HG02678 (cell line): ENCODE measurements at regions not wholly inside any gene's neighbourhood (a gene's known extent, or its start where the extent isn't known, plus 50 kb on each side); places are given as distances from the start of the nearest gene placed in this dataset.
"Not testable (repeated sequence)": the region's sequence is repeated elsewhere in the genome, so short reads cannot be mapped to it uniquely, and the experiment has no call there.

Experiments used
- ATAC-seq: cut with Tn5 transposase; IDR thresholded peaks from one replicate; pipeline ENCODE4 v1.9.1; 2021; ENCODE audit warnings: mild to moderate bottlenecking, moderate library complexity; ENCODE audit not compliant: unreplicated experiment

- no peak for ATAC-seq
Observed at GRCh38 chr14:53430870-53431269, 277.7 kb upstream of the DDHD1 start.

DNA sequence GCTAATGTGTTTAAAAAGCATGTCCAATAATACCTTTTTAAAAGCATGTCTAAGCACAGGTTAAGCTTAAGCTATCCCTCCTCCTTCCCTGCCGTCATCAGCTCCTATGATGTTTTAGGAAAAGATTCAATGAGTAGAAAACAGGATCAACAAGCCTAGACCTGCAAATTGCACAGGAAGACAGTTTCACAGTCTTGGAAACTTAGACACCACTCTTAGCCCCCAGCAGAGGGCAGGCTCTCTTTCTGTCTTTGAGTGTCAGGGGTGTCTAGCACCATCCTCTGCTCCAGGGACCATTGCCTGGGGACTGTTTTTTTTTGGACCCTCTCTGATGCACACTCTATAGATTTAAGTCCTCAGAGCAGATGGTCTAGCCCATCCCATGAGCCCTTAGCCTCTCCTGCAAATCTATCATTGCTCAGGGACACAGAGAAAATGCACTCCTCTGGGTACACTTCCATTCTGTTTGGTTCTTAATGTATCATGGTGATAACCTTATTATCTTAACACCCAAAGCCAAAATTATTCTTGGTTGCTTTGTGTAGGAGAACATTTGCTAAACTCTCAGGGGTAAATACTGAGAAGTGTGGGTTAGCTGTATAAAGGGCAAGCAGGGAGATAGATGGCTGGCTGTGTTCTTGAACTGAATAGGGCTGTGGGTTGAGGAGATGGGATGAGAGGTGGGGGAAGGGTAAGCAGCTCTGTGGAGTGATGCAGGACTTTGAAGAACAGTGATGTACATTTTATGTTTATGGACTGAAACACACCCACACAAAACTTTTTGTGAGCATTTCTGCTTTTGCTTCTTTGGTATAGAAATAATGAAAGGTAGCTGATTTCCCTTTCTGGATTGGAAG, 259.9 kb upstream of the DDHD1 start:
- ATAC-seq = no peak

DNA sequence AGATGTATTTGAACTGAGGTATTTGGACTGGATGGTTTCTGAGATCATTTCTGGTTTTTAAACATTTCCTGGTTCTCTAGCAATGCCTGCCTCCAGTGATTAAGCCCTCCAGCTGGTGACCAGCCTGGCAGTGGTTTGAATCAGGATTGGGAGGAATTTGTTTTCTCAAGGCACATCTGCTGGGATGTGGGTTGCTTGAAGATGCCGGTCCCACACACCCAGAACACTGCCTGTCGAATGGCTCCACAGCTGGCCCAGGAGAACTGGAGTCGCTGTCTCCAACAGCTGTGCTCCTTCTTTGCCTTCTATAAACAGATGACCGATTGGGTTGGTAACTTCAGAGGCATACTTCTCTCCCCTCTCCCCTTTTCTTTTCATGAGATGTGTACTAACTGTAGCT, 258.0 kb upstream of the DDHD1 start:
- no peak for ATAC-seq

DNA sequence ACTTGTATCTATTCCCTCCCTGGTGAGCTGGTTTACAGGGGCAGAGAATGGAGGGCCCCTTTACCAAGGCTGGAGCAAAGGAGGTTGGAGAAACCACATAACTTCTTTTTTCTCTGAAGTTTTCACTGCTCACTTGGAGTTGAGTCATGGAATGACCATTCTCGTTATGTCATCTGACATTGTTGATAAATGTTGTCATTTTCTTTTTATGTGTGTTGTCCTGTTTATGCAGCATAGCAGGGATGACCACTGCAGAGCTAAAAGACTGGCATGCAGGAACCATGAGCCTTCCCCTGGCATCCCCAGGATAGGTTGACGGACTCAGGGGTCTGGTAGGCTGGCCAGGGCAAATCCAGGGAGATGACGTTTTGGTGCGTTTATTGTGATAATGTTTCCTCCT, 256.8 kb upstream of the DDHD1 start:
- no peak for ATAC-seq

- ATAC-seq = no peak
Observed at GRCh38 chr14:53409289-53409688, 256.2 kb upstream of the DDHD1 start.

GRCh38 chr14:53408175-53408879, 255.2 kb upstream of the DDHD1 start:
- no peak for ATAC-seq

DNA sequence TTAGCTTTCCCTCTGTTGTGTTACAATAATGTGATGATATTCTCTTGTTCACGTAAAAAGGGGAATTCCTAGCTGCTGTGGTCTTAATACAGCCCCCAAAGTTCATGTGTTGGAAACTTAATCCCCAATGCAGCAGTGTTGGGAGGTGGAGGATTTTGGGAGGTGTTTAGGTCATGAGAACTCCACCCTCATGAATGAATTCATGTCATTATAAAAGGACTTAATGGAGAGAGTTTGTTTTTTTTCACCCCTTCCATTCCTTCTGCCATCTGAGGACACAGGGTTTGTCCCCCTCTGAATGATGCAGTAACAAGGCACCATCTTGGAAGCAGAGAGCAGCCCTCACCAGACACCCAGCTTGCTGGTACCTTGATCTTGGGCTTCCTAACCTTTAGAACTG, 253.4 kb upstream of the DDHD1 start:
- ATAC-seq = no peak

- no peak for ATAC-seq
Observed at GRCh38 chr14:53401646-53402045, 248.5 kb upstream of the DDHD1 start.

GRCh38 chr14:53399057-53399456, 245.9 kb upstream of the DDHD1 start:
- ATAC-seq = no peak

DNA sequence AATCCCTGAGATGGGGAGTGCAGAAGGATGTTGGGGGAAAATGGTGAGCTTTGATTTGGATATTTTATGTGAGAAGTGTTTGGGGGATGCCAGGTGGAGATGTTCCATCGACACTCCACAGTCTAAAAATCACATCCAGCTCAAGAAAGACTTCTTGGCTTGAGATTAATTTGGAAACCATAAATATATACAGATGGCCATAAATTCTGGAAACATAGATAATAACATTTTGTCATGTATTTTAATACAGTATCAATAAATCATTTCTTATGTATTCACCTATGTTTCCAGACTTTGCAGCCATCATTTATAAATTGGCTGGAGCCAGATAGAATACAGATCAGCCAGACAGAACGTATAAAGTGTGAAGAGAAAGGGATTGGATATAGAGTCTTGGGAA, 245.5 kb upstream of the DDHD1 start:
- ATAC-seq = no peak

DNA sequence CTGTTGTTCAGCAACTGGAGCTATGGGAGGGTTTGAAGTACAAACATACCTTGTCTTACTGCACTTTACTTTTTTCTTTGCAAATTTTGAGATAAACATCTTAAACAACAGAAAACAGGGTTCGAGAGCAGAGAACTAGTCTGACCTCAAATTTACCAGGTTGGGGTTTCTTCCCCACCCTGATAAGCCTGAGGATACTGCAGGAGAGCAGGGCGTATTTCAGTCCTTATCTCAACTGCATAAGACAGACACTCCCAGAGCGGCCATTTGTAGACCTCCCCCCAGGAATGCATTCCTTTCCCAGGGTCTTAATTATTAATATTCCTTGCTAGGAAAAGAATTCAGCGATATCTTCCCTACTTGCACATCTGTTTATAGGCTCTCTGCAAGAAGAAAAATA, 242.1 kb upstream of the DDHD1 start:
- not testable (repeated sequence) for ATAC-seq

DNA sequence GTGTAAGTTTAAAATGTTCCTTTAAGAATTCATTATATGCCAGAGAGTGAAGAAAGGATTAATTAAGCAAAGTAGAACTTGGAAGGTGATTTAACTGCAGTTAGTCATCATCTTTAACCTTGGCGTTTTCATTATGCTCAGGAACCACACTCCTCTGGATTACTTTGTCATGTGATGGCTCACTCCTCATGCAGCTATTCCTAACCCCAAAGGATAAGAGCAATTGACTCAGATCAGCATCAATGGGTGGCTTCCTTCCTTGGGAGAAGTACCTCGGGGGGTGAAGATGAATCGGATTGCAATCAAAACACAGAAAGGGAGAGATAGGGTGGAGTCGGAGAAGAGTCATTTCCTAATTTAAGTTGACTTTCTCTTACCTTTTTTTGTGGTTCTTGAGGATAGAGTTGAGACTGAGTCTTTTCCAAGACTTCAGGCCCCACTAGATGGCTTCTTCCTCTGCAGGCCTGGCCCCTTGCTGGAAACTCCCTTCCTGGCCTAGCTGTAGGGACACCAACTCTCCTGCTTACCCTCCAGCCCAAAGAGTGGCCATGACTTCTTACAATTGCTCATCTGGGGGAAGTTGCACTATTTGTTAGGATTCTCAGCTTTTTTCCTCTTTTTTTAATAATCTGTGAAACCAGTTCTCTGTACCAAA, 238.6 kb upstream of the DDHD1 start:
- no peak for ATAC-seq

GRCh38 chr14:53391156-53391555, 238.0 kb upstream of the DDHD1 start:
- no peak for ATAC-seq

GRCh38 chr14:53390008-53390407, 236.9 kb upstream of the DDHD1 start:
- ATAC-seq = no peak

DNA sequence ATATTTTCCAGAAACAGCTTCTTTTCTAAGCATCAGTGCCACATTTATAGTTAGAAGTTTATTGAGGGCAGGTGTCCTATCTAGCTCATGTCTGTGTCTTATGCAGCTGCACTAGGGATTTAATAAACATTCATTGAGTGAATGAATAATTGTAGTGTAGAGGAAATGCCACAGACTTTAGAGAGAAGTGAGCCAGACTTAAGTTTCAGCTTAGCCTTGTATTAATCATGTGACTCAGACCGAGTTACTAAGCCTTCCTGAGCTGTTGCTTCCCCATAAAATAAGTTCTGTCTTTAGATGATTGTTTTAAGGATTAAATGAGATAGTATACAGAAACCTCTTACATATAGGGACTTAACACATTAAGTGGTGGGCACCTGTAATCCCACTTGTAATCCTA, 236.1 kb upstream of the DDHD1 start:
- no peak for ATAC-seq

DNA sequence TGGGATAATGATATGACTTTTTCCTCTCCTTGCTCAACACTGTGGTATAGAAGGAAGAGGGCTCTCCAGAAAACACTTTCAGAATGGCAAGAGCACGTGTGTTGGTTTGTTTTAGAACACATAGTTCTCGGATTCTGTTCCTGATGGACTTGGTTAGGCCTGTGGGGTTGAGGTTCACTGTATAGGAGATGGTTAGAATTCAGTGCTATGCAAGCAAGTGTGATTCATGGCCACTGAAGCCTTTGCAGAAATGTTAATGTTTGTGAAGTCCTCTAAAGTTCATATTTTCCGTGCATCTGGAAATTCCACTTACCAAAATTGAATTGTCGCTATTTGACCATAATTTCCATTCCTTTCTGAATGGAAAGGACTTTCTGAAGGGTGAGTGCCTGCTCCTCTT, 233.2 kb upstream of the DDHD1 start:
- no peak for ATAC-seq

- no peak for ATAC-seq
Observed at GRCh38 chr14:53384536-53384935, 231.4 kb upstream of the DDHD1 start.

DNA sequence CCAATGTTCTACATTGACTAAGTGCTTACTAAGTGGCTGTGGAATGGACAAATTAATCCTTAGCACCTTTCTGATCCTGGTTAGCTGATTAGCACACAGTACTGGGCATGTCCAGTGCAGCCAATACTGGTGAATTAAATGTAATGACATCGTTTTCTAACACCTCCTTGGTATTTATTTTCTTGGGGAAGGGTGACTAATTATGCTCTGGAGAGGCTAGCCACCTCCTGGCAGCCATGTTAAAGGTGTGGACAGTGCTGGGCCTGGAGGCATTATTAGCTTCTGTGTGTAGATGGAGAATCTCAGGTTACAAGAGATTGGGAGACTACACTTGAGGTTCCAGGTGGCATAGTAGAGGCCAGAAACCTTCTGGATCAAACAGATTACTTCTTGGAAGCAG, 230.9 kb upstream of the DDHD1 start:
- no peak for ATAC-seq

DNA sequence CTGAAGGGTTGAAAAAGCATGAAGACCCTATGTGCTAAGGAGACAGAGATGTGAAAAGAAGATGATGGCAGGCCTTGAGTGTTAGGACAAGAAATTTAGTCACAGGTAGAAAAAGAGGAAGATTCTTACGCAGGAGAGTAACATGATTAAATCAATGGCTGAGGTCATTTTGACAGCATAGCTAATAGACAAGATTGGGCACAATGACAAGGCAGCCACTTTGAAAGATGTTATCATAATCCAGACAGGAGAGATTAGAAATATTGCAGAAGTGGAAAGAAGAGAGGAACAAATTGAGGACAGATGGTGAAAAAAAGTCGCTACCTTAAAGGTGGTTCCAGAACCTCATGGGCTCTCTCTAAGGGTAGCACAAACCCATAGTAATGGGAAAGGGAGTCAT, 228.8 kb upstream of the DDHD1 start:
- no peak for ATAC-seq

DNA sequence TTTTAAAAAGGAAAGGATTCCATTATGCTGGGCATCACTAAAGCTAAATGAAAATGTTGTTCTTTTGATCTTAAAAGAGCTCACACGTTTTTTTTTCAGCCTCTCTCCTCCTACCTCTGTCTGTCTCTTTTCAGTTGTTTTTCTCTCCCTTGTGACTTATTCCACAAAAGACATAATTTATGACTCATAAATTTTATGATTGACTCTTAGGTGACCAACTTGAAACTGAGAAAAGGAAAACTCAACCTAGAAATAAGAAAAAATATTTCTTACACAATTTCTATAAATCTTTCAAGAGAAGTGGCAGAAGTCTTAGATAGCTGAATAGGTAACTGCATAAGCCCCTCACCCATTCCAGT, 227.7 kb upstream of the DDHD1 start:
- no peak for ATAC-seq

- no peak for ATAC-seq
Observed at GRCh38 chr14:53380052-53380866, 227.1 kb upstream of the DDHD1 start.
